COLO829 (cell line): ENCODE measurements at regions not wholly inside any gene's neighbourhood (a gene's known extent, or its start where the extent isn't known, plus 50 kb on each side); places are given as distances from the start of the nearest gene placed in this dataset.

Experiments
- DNase-seq: peaks from one replicate; pipeline ENCODE4 v3.0.0; 2012; ENCODE audit warnings: low spot score

GRCh38 chr1:201686714-201687455 lies 142.1 kb upstream of the IPO9 start:
- no peak for DNase-seq

GRCh38 chr1:201688514-201688913 lies 140.4 kb upstream of the IPO9 start:
- no peak for DNase-seq

- no peak for DNase-seq
These were observed 139.3 kb upstream of the IPO9 start for GRCh38 chr1:201689647-201690046.

GRCh38 chr1:201690528-201690927 lies 138.4 kb upstream of the IPO9 start:
- DNase-seq = no peak

- DNase-seq = no peak
These were observed 137.0 kb upstream of the IPO9 start for GRCh38 chr1:201691716-201692554.

GRCh38 chr1:201692555-201693394 lies 136.2 kb upstream of the IPO9 start:
- no peak for DNase-seq

GRCh38 chr1:201693890-201694607 lies 134.9 kb upstream of the IPO9 start:
- no peak for DNase-seq

- DNase-seq = no peak
These were observed 134.2 kb upstream of the IPO9 start for GRCh38 chr1:201694608-201695335.

- no peak for DNase-seq
These were observed 133.3 kb upstream of the IPO9 start for GRCh38 chr1:201695607-201696006.

GRCh38 chr1:201696217-201696761 lies 132.7 kb upstream of the IPO9 start:
- peak; percentile 74 for DNase-seq

- DNase-seq = no peak
These were observed 131.8 kb upstream of the IPO9 start for GRCh38 chr1:201697174-201697573.

- DNase-seq = no peak
These were observed 127.1 kb upstream of the IPO9 start for GRCh38 chr1:201701831-201702230.

- no peak for DNase-seq
These were observed 126.0 kb upstream of the IPO9 start for GRCh38 chr1:201702936-201703335.

- DNase-seq = peak; percentile 71
These were observed 125.1 kb upstream of the IPO9 start for GRCh38 chr1:201703621-201704438.

GRCh38 chr1:201704439-201704792 lies 124.5 kb upstream of the IPO9 start:
- no peak for DNase-seq

- DNase-seq = no peak
These were observed 123.6 kb upstream of the IPO9 start for GRCh38 chr1:201705389-201705788.

GRCh38 chr1:201706109-201706508 lies 122.8 kb upstream of the IPO9 start:
- no peak for DNase-seq

GRCh38 chr1:201707027-201707426 lies 121.9 kb upstream of the IPO9 start:
- DNase-seq = no peak

- no peak for DNase-seq
These were observed 121.3 kb upstream of the IPO9 start for GRCh38 chr1:201707656-201708055.

- no peak for DNase-seq
These were observed 120.9 kb upstream of the IPO9 start for GRCh38 chr1:201708085-201708512.
